Ectodermal cell (in vitro differentiated cells): ENCODE measurements at regions not wholly inside any gene's neighbourhood (a gene's known extent, or its start where the extent isn't known, plus 50 kb on each side); places are given as distances from the start of the nearest gene placed in this dataset.

ENCODE experiments used
- H3K27ac ChIP-seq: 2 replicates; pipeline ENCODE4 v1.7.0; 2013; ENCODE audit warnings: mild to moderate bottlenecking, low read depth, low read length; ENCODE audit not compliant: insufficient read depth, poor library complexity, severe bottlenecking
- H3K27me3 ChIP-seq: 2 replicates; pipeline ENCODE4 v1.7.0; 2013; ENCODE audit warnings: mild to moderate bottlenecking, low read length; ENCODE audit not compliant: insufficient read depth, control insufficient read depth, poor library complexity, severe bottlenecking
- H3K36me3 ChIP-seq: one replicate; pipeline ENCODE4 v1.7.0; 2013; ENCODE audit warnings: low read length; ENCODE audit not compliant: control insufficient read depth, insufficient read depth
- H3K4me1 ChIP-seq: one replicate; pipeline ENCODE4 v1.7.0; 2013; ENCODE audit warnings: low read length; ENCODE audit not compliant: control insufficient read depth, insufficient read depth
- H3K4me3 ChIP-seq: 2 replicates; pipeline ENCODE4 v1.7.0; 2013; ENCODE audit warnings: low read depth, low read length, control low read depth; ENCODE audit not compliant: insufficient read depth
- H3K9me3 ChIP-seq: 2 replicates; pipeline ENCODE4 v1.7.0; 2013; ENCODE audit warnings: mild to moderate bottlenecking, low read length, moderate library complexity; ENCODE audit not compliant: control insufficient read depth
- WGBS, 2 experiments: methylation state at CpG; one replicate each; pipeline ENCODE4 v1.1.7; 2013; ENCODE audit warnings: missing lambda C conversion rate in 2 of 2; 5-methylcytosine and 5-hydroxymethylcytosine counted together

DNA sequence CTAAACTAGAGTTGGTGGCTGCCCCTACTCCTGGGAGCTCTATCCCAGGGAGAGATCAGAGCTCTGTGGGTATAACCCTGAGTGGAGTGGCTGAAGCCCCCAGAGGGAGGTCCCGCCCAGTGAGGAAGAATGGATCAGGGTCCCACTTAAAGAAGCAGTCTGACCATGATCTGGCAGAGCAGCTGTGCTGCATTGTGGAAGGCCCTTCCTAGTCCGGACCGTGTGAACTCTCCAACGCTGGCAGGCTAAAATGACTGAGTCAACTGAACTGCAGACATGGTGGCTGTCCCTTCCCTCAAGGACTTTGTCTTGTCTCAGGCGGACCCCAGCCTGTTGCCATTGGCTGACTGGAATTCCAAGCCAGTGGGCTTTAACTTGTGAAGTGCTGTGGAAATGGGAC, 494.2 kb downstream of the FAM181B start:
- Histone ChIP-seq H3K36me3 (no peaks in the 10 kb centered on the region), H3K27me3 (no peaks in the 10 kb centered on the region), H3K27ac (no peak overlapping the region), H3K4me1 (no peaks in the 10 kb centered on the region), H3K9me3 (no peaks in the 10 kb centered on the region), H3K4me3 (no peak overlapping the region)
- WGBS, 2 experiments = 93 to 96% methylated on average over 5 of the region's 5 CpGs

DNA sequence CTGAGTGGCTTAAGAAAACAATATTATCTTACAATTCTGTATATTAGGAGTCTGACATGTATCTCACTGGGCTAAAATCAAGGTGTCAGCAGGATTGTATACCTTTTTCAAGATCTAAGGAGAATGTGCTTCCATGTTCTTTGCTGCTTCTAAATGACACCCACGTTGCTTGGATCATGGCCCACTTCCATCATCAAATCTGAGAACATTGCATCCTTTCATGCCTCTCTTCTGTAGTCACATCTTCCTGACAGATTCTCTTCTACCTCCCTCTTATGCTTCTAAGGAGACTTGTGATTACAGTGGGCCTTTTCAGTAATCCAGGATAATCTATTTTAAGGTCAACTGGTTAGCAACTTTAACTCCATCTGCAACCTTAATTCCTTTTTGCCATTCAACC, 499.4 kb downstream of the FAM181B start:
- Histone ChIP-seq H3K27me3 (no peaks in the 10 kb centered on the region), H3K36me3 (no peaks in the 10 kb centered on the region), H3K4me3 (no peak overlapping the region), H3K27ac (no peak overlapping the region), H3K9me3 (no peaks in the 10 kb centered on the region), H3K4me1 (no peaks in the 10 kb centered on the region)
- 78 to 84% methylated on average over 1 of the region's 1 CpG for WGBS, 2 experiments

DNA sequence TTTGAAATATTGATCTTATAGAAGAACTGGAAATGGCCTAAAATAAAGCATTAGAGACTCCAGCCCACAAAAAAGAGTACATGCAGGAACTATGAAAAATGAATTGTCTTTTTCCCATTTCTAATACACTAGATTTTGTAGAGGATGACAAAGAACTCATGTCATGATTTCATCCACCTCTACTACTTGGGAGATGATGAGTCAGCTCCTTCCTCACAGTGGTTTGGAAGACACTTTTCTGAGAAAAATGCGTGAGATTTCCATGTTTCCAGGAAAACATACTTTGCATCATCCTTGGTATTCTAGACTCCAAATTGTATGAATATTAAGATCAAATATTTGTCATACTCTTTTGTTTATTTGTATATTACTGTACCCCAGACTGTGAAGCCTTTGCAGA, 500.5 kb downstream of the FAM181B start:
- Histone ChIP-seq H3K4me1 (no peaks in the 10 kb centered on the region), H3K36me3 (no peaks in the 10 kb centered on the region), H3K4me3 (no peak overlapping the region), H3K27ac (no peak overlapping the region), H3K27me3 (no peaks in the 10 kb centered on the region), H3K9me3 (no peaks in the 10 kb centered on the region)
- 100% methylated on average over 1 of the region's 1 CpG for WGBS, 2 experiments

DNA sequence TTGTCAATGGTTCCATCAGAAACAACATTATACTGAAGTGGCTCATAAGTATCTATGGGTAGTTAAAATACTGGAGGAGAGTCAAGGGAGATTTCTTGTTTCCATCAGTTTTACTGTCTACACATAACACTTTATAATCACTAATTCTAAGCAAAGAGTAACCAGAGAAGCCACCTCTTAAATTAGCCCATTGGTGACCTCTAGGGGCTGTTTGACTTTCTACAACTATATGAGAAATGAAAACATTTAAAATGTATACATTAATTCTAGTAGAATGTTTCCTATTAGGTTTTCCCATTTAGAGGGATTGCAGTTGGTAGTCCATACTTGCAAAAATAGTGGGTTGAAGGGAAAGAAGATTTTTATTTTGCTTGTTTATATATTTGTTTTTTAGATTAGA, 504.3 kb downstream of the FAM181B start:
- H3K9me3 ChIP-seq = no peaks in the 10 kb centered on the region
- no peaks in the 10 kb centered on the region for H3K4me1 ChIP-seq
- no peaks in the 10 kb centered on the region for H3K36me3 ChIP-seq
- no peak overlapping the region for H3K27ac ChIP-seq
- no peaks in the 10 kb centered on the region for H3K27me3 ChIP-seq
- H3K4me3 ChIP-seq = no peak overlapping the region

DNA sequence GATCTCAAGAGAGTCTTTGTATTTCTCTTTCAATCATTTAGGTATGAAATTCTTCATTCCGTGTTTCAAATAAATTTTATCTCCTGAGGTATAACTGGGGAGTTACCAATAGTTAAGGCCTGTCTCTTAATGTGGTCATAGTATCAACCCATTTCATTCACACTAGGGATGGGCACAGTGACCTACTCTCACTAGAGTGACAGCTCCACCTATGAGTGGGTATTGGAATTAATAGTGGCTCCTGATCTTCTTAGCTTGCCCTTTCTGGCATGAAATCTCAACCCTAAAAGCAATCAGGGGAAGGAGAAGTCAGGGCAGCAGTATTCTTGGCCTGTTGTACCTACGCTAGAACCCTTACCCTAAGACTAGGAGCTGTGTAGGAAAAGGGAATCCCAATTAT, 507.7 kb downstream of the FAM181B start:
- Histone ChIP-seq H3K27ac (no peak overlapping the region), H3K9me3 (no peaks in the 10 kb centered on the region), H3K4me3 (no peak overlapping the region), H3K36me3 (no peaks in the 10 kb centered on the region), H3K4me1 (no peaks in the 10 kb centered on the region), H3K27me3 (no peaks in the 10 kb centered on the region)
- 100% methylated on average over 2 of the region's 2 CpGs; no CpG with 5 or more reads in 1 of the 2 experiments for WGBS, 2 experiments

DNA sequence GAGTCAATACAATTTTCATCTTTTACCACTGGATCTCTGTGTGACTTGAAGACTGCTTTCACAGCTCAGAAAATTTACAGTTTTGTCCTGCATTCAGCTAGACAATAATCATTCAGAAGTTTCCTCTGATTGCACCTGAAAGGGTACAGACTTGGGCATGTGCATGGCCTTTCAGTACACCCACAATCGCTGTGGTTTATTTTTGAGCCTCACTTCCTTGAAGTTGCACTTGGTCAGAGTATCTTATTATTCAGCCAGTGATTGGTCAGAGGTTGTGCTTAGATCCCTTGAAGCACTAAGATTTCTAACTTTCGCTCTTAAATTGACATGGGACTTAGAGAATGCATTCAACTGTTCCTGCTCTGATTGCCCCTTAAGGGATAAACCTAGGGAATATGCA, 508.2 kb downstream of the FAM181B start:
- H3K4me1 ChIP-seq = no peaks in the 10 kb centered on the region
- H3K27me3 ChIP-seq = no peaks in the 10 kb centered on the region
- WGBS, 2 experiments = 93 to 94% methylated on average over 2 of the region's 2 CpGs
- H3K36me3 ChIP-seq = no peaks in the 10 kb centered on the region
- no peak overlapping the region for H3K27ac ChIP-seq
- no peaks in the 10 kb centered on the region for H3K9me3 ChIP-seq
- no peak overlapping the region for H3K4me3 ChIP-seq

DNA sequence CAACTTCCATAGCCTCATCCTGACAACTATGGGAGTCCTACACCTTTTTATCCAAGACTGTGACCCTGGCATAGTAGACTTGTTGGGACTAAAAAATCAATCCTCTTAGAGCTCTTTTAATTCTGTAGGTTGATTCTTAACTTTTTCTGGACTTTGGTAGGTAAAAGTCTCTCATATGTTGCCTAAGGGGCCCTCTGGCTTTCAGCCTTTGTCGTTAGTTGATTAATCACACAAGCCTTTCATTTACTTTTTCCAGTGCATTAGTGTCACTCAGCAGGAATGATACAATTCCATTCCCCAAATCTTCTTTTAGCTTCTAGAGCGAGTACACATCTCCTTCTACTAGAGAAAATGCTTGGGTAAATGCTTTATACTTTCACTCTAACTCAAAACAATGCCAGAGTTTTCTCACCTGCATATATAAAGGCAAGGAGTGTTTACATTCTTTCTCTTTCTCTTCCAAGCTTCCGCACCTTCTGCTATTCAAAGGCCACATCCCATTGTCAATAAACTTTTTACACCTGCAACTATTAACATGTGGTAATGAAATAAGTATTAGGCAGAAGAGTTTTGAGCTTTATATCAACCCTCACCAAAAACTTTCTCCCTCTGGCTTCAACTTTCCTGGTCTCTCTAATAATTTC, 516.6 kb downstream of the FAM181B start:
- WGBS, 2 experiments = 70 to 74% methylated on average over 2 to 3 of the region's 3 CpGs
- H3K9me3 ChIP-seq = no peaks in the 10 kb centered on the region
- no peaks in the 10 kb centered on the region for H3K36me3 ChIP-seq
- no peak overlapping the region for H3K27ac ChIP-seq
- H3K4me3 ChIP-seq = no peak overlapping the region
- no peaks in the 10 kb centered on the region for H3K27me3 ChIP-seq
- H3K4me1 ChIP-seq = no peaks in the 10 kb centered on the region

DNA sequence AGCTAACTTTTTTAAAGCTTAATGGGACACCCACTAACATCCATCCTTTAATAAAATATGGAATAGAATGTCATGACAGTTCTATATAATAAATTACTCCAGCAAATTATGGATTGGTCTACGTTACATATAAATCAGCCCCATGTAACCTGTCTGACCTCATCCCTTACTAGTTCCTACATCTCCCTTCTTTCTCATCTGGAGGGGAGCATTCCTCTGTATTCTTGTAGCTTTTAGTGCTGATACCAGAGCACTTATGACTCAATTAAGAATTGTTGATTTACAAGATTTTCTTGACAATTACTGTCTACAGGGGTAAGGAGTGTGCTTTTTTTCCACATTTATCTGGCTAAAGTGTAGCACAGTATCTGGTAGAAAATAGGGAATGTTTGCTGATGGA, 523.7 kb downstream of the FAM181B start:
- Histone ChIP-seq H3K4me3 (no peak overlapping the region), H3K27me3 (no peaks in the 10 kb centered on the region), H3K36me3 (no peaks in the 10 kb centered on the region), H3K4me1 (no peaks in the 10 kb centered on the region), H3K27ac (no peak overlapping the region), H3K9me3 (no peaks in the 10 kb centered on the region)
- WGBS, 2 experiments = 100% methylated on average over 1 of the region's 1 CpG; no CpG with 5 or more reads in 1 of the 2 experiments

DNA sequence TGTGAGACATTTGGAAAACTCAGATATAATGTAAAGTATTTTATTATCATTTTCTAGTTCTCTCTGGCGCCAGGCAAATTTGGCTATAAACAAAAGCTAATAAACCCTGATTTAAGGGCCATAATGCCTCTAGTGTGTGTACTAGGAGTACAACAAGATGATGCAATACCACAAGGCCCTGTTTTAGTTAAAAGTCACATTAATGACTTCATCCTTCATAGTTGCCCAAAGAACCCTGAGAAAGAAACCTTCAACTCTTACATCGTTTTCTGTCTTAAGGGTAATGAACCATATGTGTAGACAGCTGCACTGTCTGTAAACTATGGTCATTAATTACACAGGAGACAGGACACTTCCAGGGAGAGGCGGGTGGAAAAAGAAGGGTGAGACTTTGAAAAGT, 538.4 kb downstream of the FAM181B start:
- Histone ChIP-seq H3K9me3 (no peaks in the 10 kb centered on the region), H3K36me3 (no peaks in the 10 kb centered on the region), H3K4me3 (no peak overlapping the region), H3K27me3 (no peaks in the 10 kb centered on the region), H3K4me1 (no peaks in the 10 kb centered on the region), H3K27ac (no peak overlapping the region)
- WGBS, 2 experiments = 95 to 100% methylated on average over 2 to 3 of the region's 3 CpGs

DNA sequence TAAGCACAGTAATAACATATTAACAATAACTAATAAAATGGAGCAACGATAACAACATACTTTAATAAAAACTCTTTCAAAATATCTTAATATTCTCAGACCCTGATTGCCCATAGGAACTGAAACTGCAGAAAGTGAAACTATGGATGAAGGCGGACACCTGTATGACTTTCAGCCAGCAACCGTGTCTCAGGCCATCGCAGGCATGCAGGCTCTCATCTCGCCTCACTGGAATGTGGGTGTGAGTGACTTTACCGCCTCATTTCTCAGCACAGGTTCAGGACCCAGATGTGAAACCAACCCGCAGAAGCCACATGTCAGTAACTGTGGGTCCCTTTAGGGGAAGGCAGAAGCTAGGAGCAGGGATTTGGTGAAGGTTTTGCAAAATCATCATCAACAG, 539.1 kb downstream of the FAM181B start:
- H3K9me3 ChIP-seq = no peaks in the 10 kb centered on the region
- no peaks in the 10 kb centered on the region for H3K27me3 ChIP-seq
- H3K27ac ChIP-seq = no peak overlapping the region
- no peaks in the 10 kb centered on the region for H3K4me1 ChIP-seq
- H3K4me3 ChIP-seq = no peak overlapping the region
- WGBS, 2 experiments = 93% methylated on average over 7 of the region's 7 CpGs
- no peaks in the 10 kb centered on the region for H3K36me3 ChIP-seq

DNA sequence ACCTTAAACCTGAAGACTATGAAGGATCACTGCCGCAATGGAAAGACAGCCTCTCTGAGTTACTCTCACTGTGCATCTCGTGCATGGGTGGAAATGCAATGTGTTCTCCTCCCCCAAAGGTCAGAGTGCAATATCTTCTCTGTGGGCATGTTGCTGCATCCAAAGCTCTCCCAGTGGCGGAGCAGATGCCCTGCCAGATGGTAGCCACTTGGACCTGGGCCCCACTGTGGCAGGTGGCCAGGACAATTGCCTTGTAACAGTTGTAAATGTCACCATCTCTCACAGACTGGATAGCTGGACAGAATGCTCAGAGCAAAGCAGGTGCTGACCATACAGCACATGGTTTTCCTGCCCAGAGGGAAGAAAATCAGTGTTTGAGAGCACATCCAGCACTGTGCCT, 542.0 kb downstream of the FAM181B start:
- Histone ChIP-seq H3K27me3 (no peaks in the 10 kb centered on the region), H3K4me1 (no peaks in the 10 kb centered on the region), H3K9me3 (no peaks in the 10 kb centered on the region), H3K4me3 (no peak overlapping the region), H3K36me3 (no peaks in the 10 kb centered on the region), H3K27ac (no peak overlapping the region)
- WGBS, 2 experiments = 94 to 95% methylated on average over 3 of the region's 3 CpGs
